Stimulated activated CD4-positive, alpha-beta T cell treated with anti-CD3 and anti-CD28 coated beads, TNF-alpha, amount 100 ng/mL, for 1 hour (primary cell): ENCODE measurements at regions not wholly inside any gene's neighbourhood (a gene's known extent, or its start where the extent isn't known, plus 50 kb on each side); places are given as distances from the start of the nearest gene placed in this dataset.
"Not testable (repeated sequence)": the region's sequence is repeated elsewhere in the genome, so short reads cannot be mapped to it uniquely, and the experiment has no call there.

Source experiments
- DNase-seq, 3 donors: peaks; one replicate each; pipeline ENCODE4 v3.0.0-alpha.2; 2020; ENCODE audit warnings: low read depth in 3 of 3, low spot score in 1 of 3

GRCh38 chr5:163692091-163692490 is 186.7 kb downstream of the MAT2B start:
- no peak for DNase-seq

GRCh38 chr5:163695830-163696578 is 190.6 kb downstream of the MAT2B start:
- DNase-seq: no peak

GRCh38 chr5:163696579-163696887 is 191.1 kb downstream of the MAT2B start:
- DNase-seq: no peak

GRCh38 chr5:163706053-163706771 is 200.8 kb downstream of the MAT2B start:
- DNase-seq: no peak

GRCh38 chr5:163712011-163712410 is 206.6 kb downstream of the MAT2B start:
- DNase-seq: no peak

- no peak for DNase-seq
Measured at GRCh38 chr5:163718272-163718671, 212.9 kb downstream of the MAT2B start.

GRCh38 chr5:163724305-163724704 is 218.9 kb downstream of the MAT2B start:
- no peak for DNase-seq

- DNase-seq: no peak
Measured at GRCh38 chr5:163727028-163727427, 221.6 kb downstream of the MAT2B start.

GRCh38 chr5:163730206-163730756 is 224.9 kb downstream of the MAT2B start:
- no peak for DNase-seq

GRCh38 chr5:163731256-163731655 is 225.8 kb downstream of the MAT2B start:
- no peak for DNase-seq

GRCh38 chr5:163735069-163735468 is 229.7 kb downstream of the MAT2B start:
- no peak for DNase-seq

GRCh38 chr5:163747586-163747985 is 242.2 kb downstream of the MAT2B start:
- DNase-seq: no peak

GRCh38 chr5:163748934-163749333 is 243.5 kb downstream of the MAT2B start:
- DNase-seq: no peak

GRCh38 chr5:163750415-163750814 is 245.0 kb downstream of the MAT2B start:
- not testable (repeated sequence) for DNase-seq

- no peak for DNase-seq
Measured at GRCh38 chr5:163755505-163755904, 250.1 kb downstream of the MAT2B start.

GRCh38 chr5:163756170-163756569 is 250.8 kb downstream of the MAT2B start:
- no peak for DNase-seq

- no peak for DNase-seq
Measured at GRCh38 chr5:163757344-163757743, 251.9 kb downstream of the MAT2B start.

GRCh38 chr5:163758283-163758711 is 252.9 kb downstream of the MAT2B start:
- DNase-seq: no peak

GRCh38 chr5:163759000-163759704 is 253.7 kb downstream of the MAT2B start:
- no peak for DNase-seq

GRCh38 chr5:163760498-163760897 is 255.1 kb downstream of the MAT2B start:
- no peak for DNase-seq

GRCh38 chr5:163766936-163767670 is 261.7 kb downstream of the MAT2B start:
- DNase-seq: no peak
